ENCODE measurements at regions not wholly inside any gene's neighbourhood (a gene's known extent, or its start where the extent isn't known, plus 50 kb on each side); places are given as distances from the start of the nearest gene placed in this dataset.

GRCh38 chr6:25024821-25025220 is 89.1 kb upstream of the RIPOR2 start:
- no peak for DNase-seq (ENCODE audit: low spot score)
- TF ChIP-seq, protein P1, sequence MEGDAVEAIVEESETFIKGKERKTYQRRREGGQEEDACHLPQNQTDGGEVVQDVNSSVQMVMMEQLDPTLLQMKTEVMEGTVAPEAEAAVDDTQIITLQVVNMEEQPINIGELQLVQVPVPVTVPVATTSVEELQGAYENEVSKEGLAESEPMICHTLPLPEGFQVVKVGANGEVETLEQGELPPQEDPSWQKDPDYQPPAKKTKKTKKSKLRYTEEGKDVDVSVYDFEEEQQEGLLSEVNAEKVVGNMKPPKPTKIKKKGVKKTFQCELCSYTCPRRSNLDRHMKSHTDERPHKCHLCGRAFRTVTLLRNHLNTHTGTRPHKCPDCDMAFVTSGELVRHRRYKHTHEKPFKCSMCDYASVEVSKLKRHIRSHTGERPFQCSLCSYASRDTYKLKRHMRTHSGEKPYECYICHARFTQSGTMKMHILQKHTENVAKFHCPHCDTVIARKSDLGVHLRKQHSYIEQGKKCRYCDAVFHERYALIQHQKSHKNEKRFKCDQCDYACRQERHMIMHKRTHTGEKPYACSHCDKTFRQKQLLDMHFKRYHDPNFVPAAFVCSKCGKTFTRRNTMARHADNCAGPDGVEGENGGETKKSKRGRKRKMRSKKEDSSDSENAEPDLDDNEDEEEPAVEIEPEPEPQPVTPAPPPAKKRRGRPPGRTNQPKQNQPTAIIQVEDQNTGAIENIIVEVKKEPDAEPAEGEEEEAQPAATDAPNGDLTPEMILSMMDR (IDR thresholded peaks at IDR 0.05; ENCODE audit: borderline replicate concordance, control extremely low read depth, extremely low read depth, insufficient read depth, missing control alignments): no peak
- in situ Hi-C loops (cut with MboI; ENCODE audit: low sequenced_read_pairs, unreplicated experiment): no loop called here

DNA sequence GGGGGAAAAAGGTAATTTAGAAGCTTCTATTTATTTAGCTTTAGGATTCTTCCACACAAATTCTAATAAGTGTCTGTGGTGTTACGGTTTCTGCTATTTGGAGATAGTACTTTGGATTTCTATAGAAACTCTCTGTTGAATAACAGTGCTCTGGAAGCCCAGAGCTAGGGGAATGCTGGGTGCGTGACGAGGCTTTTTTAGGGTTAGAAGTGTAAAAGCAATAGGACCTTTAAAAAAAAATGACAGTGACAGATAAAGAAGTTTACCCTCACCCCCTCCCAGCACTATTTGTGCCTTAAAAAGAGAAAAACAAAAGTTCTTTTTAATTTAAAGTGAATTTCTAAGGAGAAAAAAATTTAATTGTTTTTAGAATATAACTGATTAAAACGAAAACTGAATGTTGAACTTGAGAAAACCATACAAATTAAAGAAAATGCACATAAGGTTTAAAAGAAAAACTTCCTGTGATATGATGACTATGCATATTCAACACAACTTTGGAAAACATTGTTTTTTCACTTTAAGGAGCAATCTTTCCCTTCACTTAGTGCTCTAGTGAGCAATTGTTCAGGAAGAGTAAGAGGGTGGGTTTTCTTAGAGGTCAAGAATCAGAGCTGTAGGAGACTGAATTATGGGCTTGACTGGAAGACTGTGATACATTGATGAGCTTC is 89.6 kb upstream of the RIPOR2 start:
- DNase-seq (ENCODE audit: low spot score): no peak
- in situ Hi-C loops (cut with MboI; ENCODE audit: low sequenced_read_pairs, unreplicated experiment): no loop called here
- TF ChIP-seq, protein P1 (IDR thresholded peaks at IDR 0.05; ENCODE audit: borderline replicate concordance, control extremely low read depth, extremely low read depth, insufficient read depth, missing control alignments): no peak

GRCh38 chr6:25025919-25026301 is 90.2 kb upstream of the RIPOR2 start:
- TF ChIP-seq, protein P1 (IDR thresholded peaks at IDR 0.05; ENCODE audit: borderline replicate concordance, control extremely low read depth, extremely low read depth, insufficient read depth, missing control alignments): no peak
- in situ Hi-C loops (cut with MboI; ENCODE audit: low sequenced_read_pairs, unreplicated experiment): no loop called here
- DNase-seq (ENCODE audit: low spot score): no peak

DNA sequence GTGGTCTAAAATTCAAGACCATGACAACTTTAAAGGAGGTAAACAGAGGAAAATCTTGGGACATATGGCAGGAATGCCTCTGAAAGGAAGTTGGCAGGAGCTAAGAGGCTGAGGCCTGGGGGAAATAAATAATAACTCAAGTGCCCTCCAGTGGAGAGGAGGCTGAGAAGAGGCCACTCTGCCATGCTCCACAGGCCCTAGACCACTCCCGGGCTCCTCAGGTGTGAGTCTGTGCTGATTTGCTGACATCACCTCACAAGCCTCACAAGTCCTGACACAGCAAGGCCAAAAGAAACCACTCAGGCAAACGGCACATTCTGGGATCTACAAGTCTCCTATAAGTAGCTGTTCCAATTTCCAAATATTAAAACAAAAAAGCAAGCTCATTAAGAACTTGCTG is 91.0 kb upstream of the RIPOR2 start:
- DNase-seq (ENCODE audit: low spot score): no peak
- in situ Hi-C loops (cut with MboI; ENCODE audit: low sequenced_read_pairs, unreplicated experiment): no loop called here
- TF ChIP-seq, protein P1 (IDR thresholded peaks at IDR 0.05; ENCODE audit: borderline replicate concordance, control extremely low read depth, extremely low read depth, insufficient read depth, missing control alignments): no peak

DNA sequence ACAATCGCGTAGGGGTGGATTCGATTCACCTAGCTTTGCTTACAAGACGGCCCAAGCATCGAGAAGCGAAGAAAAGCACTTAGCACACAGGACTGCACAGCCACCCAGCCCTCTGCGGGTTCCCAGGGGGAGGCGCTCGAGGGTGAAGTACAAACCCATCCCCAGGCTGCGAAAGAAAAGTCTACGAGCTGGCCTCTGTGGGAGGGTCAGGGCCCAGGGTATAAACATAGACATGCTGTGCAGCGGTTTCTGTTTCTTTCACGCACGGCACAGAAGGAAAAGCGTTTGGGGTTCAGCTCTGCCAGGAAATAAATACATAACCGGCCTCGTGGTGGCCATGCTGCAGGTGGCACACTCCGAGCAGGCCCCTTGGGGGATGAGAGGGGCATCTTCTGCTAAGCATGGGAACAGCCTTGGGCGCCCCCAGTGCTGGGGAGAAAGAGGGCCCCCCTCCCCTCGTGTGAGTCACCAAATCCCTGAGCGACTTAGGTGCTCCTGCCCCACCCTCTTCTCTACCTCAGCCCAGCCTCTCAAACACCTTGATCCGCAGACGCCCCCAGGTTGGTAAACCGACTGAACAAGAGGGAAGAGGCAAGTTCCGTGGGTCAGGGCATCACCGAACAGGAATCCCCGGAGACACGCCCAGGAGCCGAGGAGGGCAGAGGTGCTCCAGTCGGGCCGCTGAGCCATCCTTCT is 91.6 kb upstream of the RIPOR2 start:
- peak; percentile 88 for DNase-seq (ENCODE audit: low spot score)
- in situ Hi-C loops (cut with MboI; ENCODE audit: low sequenced_read_pairs, unreplicated experiment): no loop called here
- TF ChIP-seq, protein P1 (IDR thresholded peaks at IDR 0.05; ENCODE audit: borderline replicate concordance, control extremely low read depth, extremely low read depth, insufficient read depth, missing control alignments): peak; percentile 78

DNA sequence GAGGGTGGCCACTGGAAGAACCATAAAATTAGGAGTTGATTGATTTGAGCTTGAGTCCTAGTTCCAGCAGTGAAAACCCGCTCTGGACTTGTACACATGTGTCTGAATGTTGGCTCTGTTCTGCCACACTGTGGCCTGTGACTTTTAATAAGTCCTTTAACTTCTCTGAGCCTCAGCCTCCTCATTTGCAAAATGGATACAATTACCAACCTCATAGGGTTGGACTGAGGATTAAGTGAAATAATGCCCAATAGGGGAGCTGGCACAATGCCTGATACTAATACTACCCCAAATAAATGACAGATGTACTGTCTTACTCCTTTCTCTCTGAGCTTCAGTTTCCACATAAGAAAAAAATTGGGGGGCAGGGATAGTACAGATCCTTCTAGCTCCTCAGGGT is 92.6 kb upstream of the RIPOR2 start:
- TF ChIP-seq, protein P1 (IDR thresholded peaks at IDR 0.05; ENCODE audit: borderline replicate concordance, control extremely low read depth, extremely low read depth, insufficient read depth, missing control alignments): no peak
- no peak for DNase-seq (ENCODE audit: low spot score)
- in situ Hi-C loops (cut with MboI; ENCODE audit: low sequenced_read_pairs, unreplicated experiment): no loop called here
